ENCODE measurements at regions not wholly inside any gene's neighbourhood (a gene's known extent, or its start where the extent isn't known, plus 50 kb on each side); places are given as distances from the start of the nearest gene placed in this dataset.

GRCh38 chr9:91039125-91039834 is 237.7 kb downstream of the SYK start:
- TF ChIP-seq JUN (IDR thresholded peaks at IDR 0.05; ENCODE audit: borderline replicate concordance, insufficient read depth, insufficient read length, low read depth) (no peak), GATA2 (IDR thresholded peaks at IDR 0.05; ENCODE audit: insufficient read depth, insufficient read length, low read depth, low read length) (no peak), MYC (IDR thresholded peaks at IDR 0.05; ENCODE audit: low read depth, low read length) (no peak), EZH2 (IDR thresholded peaks at IDR 0.05; ENCODE audit: borderline replicate concordance, low read depth, low read length, severe bottlenecking) (no peak), POLR2AphosphoS5 (IDR thresholded peaks at IDR 0.05; ENCODE audit: insufficient read depth, low read depth, low read length) (no peak), POLR2A (IDR thresholded peaks at IDR 0.05; ENCODE audit: low read depth, low read length) (no peak), FOS (IDR thresholded peaks at IDR 0.05; ENCODE audit: borderline replicate concordance, insufficient read depth, low read length) (no peak), CTCF (IDR thresholded peaks at IDR 0.05; ENCODE audit: extremely low read depth in 1 of 2, insufficient read depth in 1 of 2, low read depth in 1 of 2, low read length in 2 of 2) (no peak), MAX (IDR thresholded peaks at IDR 0.05; ENCODE audit: insufficient read depth, insufficient read length) (no peak)
- H2AFZ ChIP-seq (ENCODE audit: low read depth, low read length), result no peak overlapping the region
- ChIA-PET CTCF (interaction anchor here (2.4 kb wide), 1 partner anchor 386 kb away, joined by 45 read pairs; the partner anchor contains the start of gene NFIL3), POLR2A (no interaction called here)
- FAIRE-seq (no peak), DNase-seq (ENCODE audit: low read depth, low spot score) (no peak)
- peaks cover 17% of the 10 kb centered on the region for H3K4me1 ChIP-seq (ENCODE audit: control insufficient read depth, extremely low read depth, insufficient read depth, low read length)
- H3K36me3 ChIP-seq (ENCODE audit: control insufficient read depth in 2 of 2, extremely low read depth in 1 of 2, insufficient read depth in 2 of 2, low read length in 2 of 2), result no peaks in the 10 kb centered on the region
- BruUV-seq (replicated peaks), result no TSS peak
- H4K20me1 ChIP-seq (replicated peaks; ENCODE audit: control insufficient read depth, extremely low read depth, insufficient read depth, low read length), result no peaks in the 10 kb centered on the region
- H3K9me3 ChIP-seq (replicated peaks; ENCODE audit: control insufficient read depth, insufficient read depth, low read length), result no peaks in the 10 kb centered on the region
- H3K79me2 ChIP-seq (ENCODE audit: control insufficient read depth, insufficient read depth, low read length), result no peaks in the 10 kb centered on the region
- intact Hi-C loops (cut with micrococcal nuclease) (loop anchor here (5.0 kb wide), 2 partner anchors 48 to 263 kb away; no protein-coding TSS in a partner anchor), dilution Hi-C loops (cut with MboI; ENCODE audit: extremely low pct_ligation_motif_present, low sequenced_read_pairs) (no loop called here)
- no peak overlapping the region for H3K4me2 ChIP-seq (ENCODE audit: insufficient read depth, low read length)
- H3K27ac ChIP-seq (ENCODE audit: insufficient read depth, low read depth, low read length), result no peak overlapping the region
- no peaks in the 10 kb centered on the region for H3K9me1 ChIP-seq (replicated peaks; ENCODE audit: control insufficient read depth, extremely low read depth, insufficient read depth, low read length)
- H3K9ac ChIP-seq (replicated peaks; ENCODE audit: extremely low read depth, insufficient read depth, low read length), result no peak overlapping the region
- no peaks in the 10 kb centered on the region for H3K27me3 ChIP-seq (ENCODE audit: control insufficient read depth in 2 of 2, insufficient read depth in 2 of 2, low read length in 2 of 2)
- no peak overlapping the region for H3K4me3 ChIP-seq (replicated peaks in 1 of 3; ENCODE audit: insufficient read depth in 1 of 3, low read depth in 1 of 3, low read length in 3 of 3)
